B cell (primary cell): ENCODE measurements at regions not wholly inside any gene's neighbourhood (a gene's known extent, or its start where the extent isn't known, plus 50 kb on each side); places are given as distances from the start of the nearest gene placed in this dataset.

Experiments used
- CTCF ChIP-seq: fragments of 200-600 bp; IDR thresholded peaks from one replicate; pipeline ENCODE4 v1.8.0; 2022; ENCODE audit warnings: antibody characterized with exemption, mild to moderate bottlenecking
- EZH2 ChIP-seq: IDR thresholded peaks from 2 replicates; pipeline ENCODE4 v1.6.1; 2012; ENCODE audit warnings: borderline replicate concordance, low read depth, mild to moderate bottlenecking, moderate library complexity, low read length; ENCODE audit not compliant: insufficient read depth, poor library complexity, severe bottlenecking

- TF ChIP-seq CTCF (no peak), EZH2 (no peak)
Measured at GRCh38 chr18:51655327-51655698, 457.8 kb upstream of the MEX3C start.
